OCI-LY7 (cell line): ENCODE measurements at regions not wholly inside any gene's neighbourhood (a gene's known extent, or its start where the extent isn't known, plus 50 kb on each side); places are given as distances from the start of the nearest gene placed in this dataset.
A peak's percentile ranks its signal among the peaks of the same experiment; 100 is the strongest.

Source experiments
- BruUV-seq: library from RNA; stranded (reverse); fragments of 400-500 nt; replicated peaks from 2 replicates; lab custom pipeline; 2021; lab: Mats Ljungman, UMichigan
- CTCF ChIA-PET: fragments of 300-600 bp; sonication (Branson Sonifier 250); formaldehyde crosslinking; loops from one replicate; lab custom pipeline; 2022; ENCODE audit warnings: antibody characterized with exemption; ENCODE audit not compliant: unreplicated experiment; lab: Charles Lee
- POLR2A ChIA-PET: fragments of 300-600 bp; sonication (Branson Sonifier 250); formaldehyde crosslinking; loops from one replicate; lab custom pipeline; 2022; ENCODE audit warnings: antibody characterized with exemption; lab: Charles Lee
- DNase-seq: peaks from one replicate; pipeline ENCODE4 v3.0.0-alpha.2; 2015; ENCODE audit warnings: low spot score
- H2AFZ ChIP-seq: fragments of 200-600 bp; sonication (generic), shearing (Covaris generic); 2 replicates; pipeline ENCODE4 v1.6.1; 2014; ENCODE audit warnings: mild to moderate bottlenecking, antibody characterized with exemption, low read length, moderate library complexity
- H3K27ac ChIP-seq: fragments of 200-600 bp; sonication (generic); 2 replicates; pipeline ENCODE4 v1.5.1; 2014; ENCODE audit warnings: mixed run types, low read depth, mild to moderate bottlenecking, moderate library complexity, low read length, inconsistent platforms; ENCODE audit not compliant: poor library complexity, severe bottlenecking
- H3K36me3 ChIP-seq: fragments of 200-600 bp; sonication (generic); 2 replicates; pipeline ENCODE4 v1.6.1; 2014; ENCODE audit warnings: mild to moderate bottlenecking, antibody characterized with exemption, low read length, moderate library complexity, mixed read lengths; ENCODE audit not compliant: insufficient read depth
- H3K4me1 ChIP-seq: fragments of 200-600 bp; sonication (generic); 2 replicates; pipeline ENCODE4 v1.5.1; 2014; ENCODE audit warnings: mild to moderate bottlenecking, low read length; ENCODE audit not compliant: insufficient read depth, poor library complexity, severe bottlenecking
- H3K4me2 ChIP-seq: fragments of 200-600 bp; sonication (generic); 2 replicates; pipeline ENCODE4 v1.6.1; 2014; ENCODE audit warnings: mild to moderate bottlenecking, low read length
- H3K4me3 ChIP-seq: fragments of 200-600 bp; sonication (generic); 2 replicates; pipeline ENCODE4 v1.5.1; 2014; ENCODE audit warnings: mild to moderate bottlenecking, low read depth, low read length; ENCODE audit not compliant: poor library complexity, severe bottlenecking
- H3K79me2 ChIP-seq: fragments of 200-600 bp; sonication (generic); 2 replicates; pipeline ENCODE4 v1.6.1; 2016; ENCODE audit warnings: low read depth, mild to moderate bottlenecking, low read length, moderate library complexity, mixed read lengths; ENCODE audit not compliant: insufficient read depth
- H3K9me2 ChIP-seq: fragments of 200-600 bp; sonication (generic); 2 replicates; pipeline ENCODE4 v1.6.1; 2016; ENCODE audit warnings: mild to moderate bottlenecking, low read length, mixed read lengths; ENCODE audit not compliant: insufficient read depth
- H3K9me3 ChIP-seq: fragments of 200-600 bp; sonication (generic); 2 replicates; pipeline ENCODE4 v1.6.1; 2014; ENCODE audit warnings: mild to moderate bottlenecking, mixed run types, low read length, mixed read lengths
- H4K20me1 ChIP-seq: fragments of 200-600 bp; sonication (generic); 2 replicates; pipeline ENCODE4 v1.6.1; 2014; ENCODE audit warnings: mild to moderate bottlenecking, antibody characterized with exemption, low read length, moderate library complexity, mixed read lengths; ENCODE audit not compliant: insufficient read depth
- CTCF ChIP-seq: fragments of 200-600 bp; sonication (generic); conservative IDR thresholded peaks from 2 replicates; pipeline ENCODE4 v1.5.1; 2014; ENCODE audit warnings: mild to moderate bottlenecking, antibody characterized with exemption, low read length, moderate library complexity, mixed read lengths
- EZH2phosphoT487 ChIP-seq: fragments of 200-600 bp; sonication (generic); IDR thresholded peaks from 2 replicates; pipeline ENCODE4 v1.6.1; 2018; ENCODE audit warnings: low read depth, borderline replicate concordance, mild to moderate bottlenecking, mixed run types, antibody characterized with exemption, low read length, moderate library complexity, mixed read lengths
- intact Hi-C: fragments of 100-400 bp; cut with micrococcal nuclease; formaldehyde crosslinking; loops from one replicate; pipeline ENCODE4 v1.10.0; 2022; ENCODE audit not compliant: unreplicated experiment

GRCh38 chr1:232486454-232487207 is 143.3 kb downstream of the SIPA1L2 start:
- ChIA-PET POLR2A (interaction anchor here (1.3 kb wide), 1 partner anchor 10 kb away, joined by 3 read pairs; no protein-coding TSS in a partner anchor), CTCF (no interaction called here)
- Histone ChIP-seq H4K20me1 (no peaks in the 10 kb centered on the region), H3K4me3 (no peak overlapping the region), H3K79me2 (no peaks in the 10 kb centered on the region), H2AFZ (no peak overlapping the region), H3K27ac (no peak overlapping the region), H3K4me2 (0 out of 2 replicates have a peak overlapping the region, but pooled peaks have one; percentile 23), H3K9me2 (no peaks in the 10 kb centered on the region), H3K9me3 (no peaks in the 10 kb centered on the region), H3K4me1 (no peaks in the 10 kb centered on the region), H3K36me3 (peaks cover 17% of the 10 kb centered on the region)
- BruUV-seq: no TSS peak
- no peak for DNase-seq
- TF ChIP-seq CTCF (no peak), EZH2phosphoT487 (no peak)
- intact Hi-C loops: no loop called here

- ChIA-PET POLR2A (no interaction called here), CTCF (no interaction called here)
- intact Hi-C loops: no loop called here
- Histone ChIP-seq H2AFZ (no peak overlapping the region), H3K27ac (no peak overlapping the region), H4K20me1 (no peaks in the 10 kb centered on the region), H3K9me2 (no peaks in the 10 kb centered on the region), H3K79me2 (no peaks in the 10 kb centered on the region), H3K4me1 (no peaks in the 10 kb centered on the region), H3K4me2 (0 out of 2 replicates have a peak overlapping the region, but pooled peaks have one; percentile 23), H3K9me3 (no peaks in the 10 kb centered on the region), H3K36me3 (peaks cover 15% of the 10 kb centered on the region), H3K4me3 (no peak overlapping the region)
- BruUV-seq: no TSS peak
- TF ChIP-seq EZH2phosphoT487: no peak
- TF ChIP-seq CTCF: no peak
- peak; percentile 16 for DNase-seq
Measured at GRCh38 chr1:232486006-232486405, 143.9 kb downstream of the SIPA1L2 start.

GRCh38 chr1:232484856-232485255 is 145.1 kb downstream of the SIPA1L2 start:
- BruUV-seq: no TSS peak
- Histone ChIP-seq H3K4me2 (no peak overlapping the region), H3K79me2 (no peaks in the 10 kb centered on the region), H3K9me2 (no peaks in the 10 kb centered on the region), H3K36me3 (peaks cover 4% of the 10 kb centered on the region; the same call in 1 of the 2 replicates), H2AFZ (no peak overlapping the region), H3K4me3 (no peak overlapping the region), H4K20me1 (no peaks in the 10 kb centered on the region), H3K4me1 (no peaks in the 10 kb centered on the region), H3K27ac (no peak overlapping the region), H3K9me3 (no peaks in the 10 kb centered on the region)
- no peak for TF ChIP-seq EZH2phosphoT487
- no peak for TF ChIP-seq CTCF
- DNase-seq: no peak
- ChIA-PET POLR2A (interaction anchor here (0.7 to 1.2 kb wide), 2 partner anchors 9 to 11 kb away, joined by 4 read pairs; no protein-coding TSS in a partner anchor), CTCF (no interaction called here)
- intact Hi-C loops: no loop called here
